ENCODE measurements at regions not wholly inside any gene's neighbourhood (a gene's known extent, or its start where the extent isn't known, plus 50 kb on each side); places are given as distances from the start of the nearest gene placed in this dataset.

DNA sequence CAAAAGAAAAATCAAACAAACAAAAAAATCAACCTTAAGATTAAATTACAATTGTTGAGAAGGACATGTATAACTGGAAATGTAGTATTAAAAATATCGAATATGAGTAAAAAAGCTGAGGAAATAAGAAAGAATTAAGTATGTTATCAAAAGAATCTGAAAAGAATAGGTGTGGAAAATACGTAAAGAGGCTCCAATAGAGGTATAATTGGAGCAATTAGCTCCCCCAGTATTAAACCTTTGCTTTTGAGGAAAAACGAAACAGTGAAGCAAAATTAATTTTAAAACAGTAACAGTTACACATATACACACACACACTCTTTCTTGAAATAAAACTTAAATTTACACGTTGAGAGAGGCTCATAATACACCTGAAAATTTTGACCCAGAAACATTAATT lies 578.7 kb upstream of the ADAMTS16 start:
- TF ChIP-seq FOXP2 (optimal IDR thresholded peaks at IDR 0.05; ENCODE audit: borderline replicate concordance, extremely low read depth, extremely low read length, insufficient read depth) = no peak
- TF ChIP-seq, protein P1, sequence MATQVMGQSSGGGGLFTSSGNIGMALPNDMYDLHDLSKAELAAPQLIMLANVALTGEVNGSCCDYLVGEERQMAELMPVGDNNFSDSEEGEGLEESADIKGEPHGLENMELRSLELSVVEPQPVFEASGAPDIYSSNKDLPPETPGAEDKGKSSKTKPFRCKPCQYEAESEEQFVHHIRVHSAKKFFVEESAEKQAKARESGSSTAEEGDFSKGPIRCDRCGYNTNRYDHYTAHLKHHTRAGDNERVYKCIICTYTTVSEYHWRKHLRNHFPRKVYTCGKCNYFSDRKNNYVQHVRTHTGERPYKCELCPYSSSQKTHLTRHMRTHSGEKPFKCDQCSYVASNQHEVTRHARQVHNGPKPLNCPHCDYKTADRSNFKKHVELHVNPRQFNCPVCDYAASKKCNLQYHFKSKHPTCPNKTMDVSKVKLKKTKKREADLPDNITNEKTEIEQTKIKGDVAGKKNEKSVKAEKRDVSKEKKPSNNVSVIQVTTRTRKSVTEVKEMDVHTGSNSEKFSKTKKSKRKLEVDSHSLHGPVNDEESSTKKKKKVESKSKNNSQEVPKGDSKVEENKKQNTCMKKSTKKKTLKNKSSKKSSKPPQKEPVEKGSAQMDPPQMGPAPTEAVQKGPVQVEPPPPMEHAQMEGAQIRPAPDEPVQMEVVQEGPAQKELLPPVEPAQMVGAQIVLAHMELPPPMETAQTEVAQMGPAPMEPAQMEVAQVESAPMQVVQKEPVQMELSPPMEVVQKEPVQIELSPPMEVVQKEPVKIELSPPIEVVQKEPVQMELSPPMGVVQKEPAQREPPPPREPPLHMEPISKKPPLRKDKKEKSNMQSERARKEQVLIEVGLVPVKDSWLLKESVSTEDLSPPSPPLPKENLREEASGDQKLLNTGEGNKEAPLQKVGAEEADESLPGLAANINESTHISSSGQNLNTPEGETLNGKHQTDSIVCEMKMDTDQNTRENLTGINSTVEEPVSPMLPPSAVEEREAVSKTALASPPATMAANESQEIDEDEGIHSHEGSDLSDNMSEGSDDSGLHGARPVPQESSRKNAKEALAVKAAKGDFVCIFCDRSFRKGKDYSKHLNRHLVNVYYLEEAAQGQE (IDR thresholded peaks at IDR 0.05; ENCODE audit: insufficient read depth in 1 of 2, low read depth in 2 of 2, low read length in 2 of 2) = no peak
- no peak for TF ChIP-seq TAF1 (IDR thresholded peaks at IDR 0.05; ENCODE audit: borderline replicate concordance, insufficient read depth, low read length)
- no peak for TF ChIP-seq SIN3A (IDR thresholded peaks at IDR 0.05; ENCODE audit: borderline replicate concordance, insufficient read depth, low read length)
- no peak for TF ChIP-seq POLR2AphosphoS5 (IDR thresholded peaks at IDR 0.05; ENCODE audit: low read depth, low read length)

DNA sequence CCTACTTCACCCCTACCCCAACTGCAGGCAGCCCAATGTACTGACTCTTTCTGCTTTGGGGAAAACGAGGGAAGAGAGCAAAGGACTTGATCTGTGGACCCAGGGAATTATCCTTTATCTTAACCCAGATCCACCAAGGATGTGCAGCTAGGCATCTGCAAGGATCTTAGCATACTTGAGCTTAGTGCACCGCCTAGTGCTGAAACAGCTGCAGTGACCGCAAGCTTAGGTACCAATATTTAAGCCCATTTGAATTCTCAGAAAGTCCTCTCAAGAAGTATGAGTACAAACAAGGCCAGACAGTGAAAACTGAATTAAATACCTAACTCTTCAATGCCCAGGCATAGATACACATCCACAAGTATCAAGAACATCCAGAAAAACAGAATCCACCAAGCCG lies 576.7 kb upstream of the ADAMTS16 start:
- TF ChIP-seq FOXP2 (optimal IDR thresholded peaks at IDR 0.05; ENCODE audit: borderline replicate concordance, extremely low read depth, extremely low read length, insufficient read depth) (no peak), SIN3A (IDR thresholded peaks at IDR 0.05; ENCODE audit: borderline replicate concordance, insufficient read depth, low read length) (no peak), POLR2AphosphoS5 (IDR thresholded peaks at IDR 0.05; ENCODE audit: low read depth, low read length) (no peak), TAF1 (IDR thresholded peaks at IDR 0.05; ENCODE audit: borderline replicate concordance, insufficient read depth, low read length) (no peak)
- TF ChIP-seq, protein P1 (IDR thresholded peaks at IDR 0.05; ENCODE audit: insufficient read depth in 1 of 2, low read depth in 2 of 2, low read length in 2 of 2) = no peak

DNA sequence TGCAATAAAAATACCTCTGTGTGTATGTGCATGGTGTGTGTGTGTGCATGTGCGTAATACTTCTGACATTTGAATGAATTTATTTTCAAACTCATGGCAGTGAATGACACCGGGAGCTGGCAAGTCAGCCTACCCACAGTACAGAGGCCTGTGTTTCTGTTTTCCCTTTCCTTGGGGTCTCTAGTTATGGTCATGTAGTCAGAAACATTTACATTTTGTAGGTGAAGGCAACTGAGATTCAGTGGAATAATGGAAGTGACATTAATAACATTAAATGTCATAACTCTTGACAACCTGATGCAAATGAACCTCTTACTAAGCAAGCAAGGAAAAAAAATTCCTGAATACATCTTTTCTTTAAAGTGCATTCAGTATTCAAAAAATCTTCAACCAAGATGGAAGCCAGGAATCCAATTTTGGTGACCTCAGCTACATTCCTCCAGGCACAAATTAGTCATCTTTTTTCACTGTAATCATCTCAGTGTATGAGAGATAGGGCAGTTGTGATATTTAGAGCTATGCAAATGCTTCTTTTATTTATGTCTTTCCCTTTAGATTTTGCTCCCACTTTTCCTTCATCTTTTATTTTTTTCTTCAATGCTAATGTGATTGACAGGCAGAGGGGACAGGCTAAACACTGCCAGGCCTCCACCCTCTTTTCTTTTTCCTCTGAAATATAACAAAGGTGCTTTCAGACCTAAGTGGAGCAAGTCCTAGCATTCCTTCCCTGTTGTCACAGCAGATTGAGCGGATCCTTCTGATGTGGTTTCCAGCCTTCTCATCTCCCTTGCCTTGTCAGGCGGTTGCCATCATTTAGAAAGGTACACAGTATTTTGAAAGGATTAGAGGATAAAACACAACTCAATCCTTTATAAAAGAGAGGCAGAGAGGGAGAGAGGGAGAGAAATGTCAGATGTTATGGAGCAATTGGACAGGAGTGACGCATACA lies 569.8 kb upstream of the ADAMTS16 start:
- TF ChIP-seq POLR2AphosphoS5 (IDR thresholded peaks at IDR 0.05; ENCODE audit: low read depth, low read length) (no peak), TAF1 (IDR thresholded peaks at IDR 0.05; ENCODE audit: borderline replicate concordance, insufficient read depth, low read length) (no peak), FOXP2 (optimal IDR thresholded peaks at IDR 0.05; ENCODE audit: borderline replicate concordance, extremely low read depth, extremely low read length, insufficient read depth) (no peak), SIN3A (IDR thresholded peaks at IDR 0.05; ENCODE audit: borderline replicate concordance, insufficient read depth, low read length) (no peak)
- TF ChIP-seq, protein P1 (IDR thresholded peaks at IDR 0.05; ENCODE audit: insufficient read depth in 1 of 2, low read depth in 2 of 2, low read length in 2 of 2) = no peak

DNA sequence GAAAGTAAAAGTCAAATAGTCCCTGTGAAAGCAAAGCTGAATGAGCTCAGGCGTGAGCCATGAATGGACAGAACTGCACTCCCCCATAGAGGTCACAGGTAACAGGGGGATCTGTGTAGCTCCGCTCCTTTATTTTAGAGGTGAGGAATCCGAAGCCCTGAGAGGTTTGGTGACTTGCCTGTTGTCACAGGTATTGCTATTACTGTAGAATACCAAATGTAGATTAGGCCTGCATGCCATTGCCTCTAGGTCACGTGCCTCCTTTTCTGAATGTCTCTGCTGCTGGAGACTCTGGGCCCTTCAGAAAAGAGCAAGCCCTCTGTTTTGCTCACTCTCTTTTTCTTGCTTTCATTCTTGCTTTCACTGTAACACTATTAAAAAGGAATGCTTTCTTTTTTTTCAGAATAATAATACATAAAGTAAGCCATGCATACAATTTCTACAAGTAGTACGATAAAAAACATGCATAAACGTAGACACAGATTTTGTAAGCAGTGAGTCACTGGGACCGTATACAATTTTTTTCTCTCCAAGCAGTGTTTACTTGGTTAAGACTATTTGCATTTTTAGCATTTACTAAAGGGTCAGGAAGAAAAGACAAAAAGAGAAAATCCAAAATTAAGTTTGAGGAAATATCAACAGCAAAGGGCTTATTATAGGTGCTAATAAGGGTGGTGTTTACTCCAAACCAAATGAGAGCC lies 568.7 kb upstream of the ADAMTS16 start:
- TF ChIP-seq FOXP2 (optimal IDR thresholded peaks at IDR 0.05; ENCODE audit: borderline replicate concordance, extremely low read depth, extremely low read length, insufficient read depth) (no peak), TAF1 (IDR thresholded peaks at IDR 0.05; ENCODE audit: borderline replicate concordance, insufficient read depth, low read length) (no peak), SIN3A (IDR thresholded peaks at IDR 0.05; ENCODE audit: borderline replicate concordance, insufficient read depth, low read length) (no peak), POLR2AphosphoS5 (IDR thresholded peaks at IDR 0.05; ENCODE audit: low read depth, low read length) (no peak)
- TF ChIP-seq, protein P1 (IDR thresholded peaks at IDR 0.05; ENCODE audit: insufficient read depth in 1 of 2, low read depth in 2 of 2, low read length in 2 of 2) = no peak

Measured in PFSK-1 (cell line).